ENCODE measurements at regions not wholly inside any gene's neighbourhood (a gene's known extent, or its start where the extent isn't known, plus 50 kb on each side); places are given as distances from the start of the nearest gene placed in this dataset.

- TF ChIP-seq CTCF (conservative IDR thresholded peaks at IDR 0.05; ENCODE audit: low read depth in 2 of 2) (no peak), EZH2 (IDR thresholded peaks at IDR 0.05; ENCODE audit: low read depth, unreplicated experiment) (no peak), POLR2AphosphoS5 (IDR thresholded peaks at IDR 0.05; ENCODE audit: low read depth) (no peak), CREB1 (CRISPR knock-in tag; IDR thresholded peaks at IDR 0.05; ENCODE audit: low read depth) (no peak), STAT1 (IDR thresholded peaks at IDR 0.05; ENCODE audit: unreplicated experiment) (no peak)
Measured at GRCh38 chr3:106700981-106701380, 676.3 kb upstream of the CCDC54 start.

All from GM23338 (cell line).